DMS114 treated with DMSO at 0.1 percent for 48 hours (cell line): ENCODE measurements at regions not wholly inside any gene's neighbourhood (a gene's known extent, or its start where the extent isn't known, plus 50 kb on each side); places are given as distances from the start of the nearest gene placed in this dataset.
"Not testable (repeated sequence)": the region's sequence is repeated elsewhere in the genome, so short reads cannot be mapped to it uniquely, and the experiment has no call there.

ENCODE experiments used
- DNase-seq: peaks from one replicate; lab custom pipeline; 2025; ENCODE audit not compliant: unreplicated experiment; lab: John Stamatoyannopoulos, UW

DNA sequence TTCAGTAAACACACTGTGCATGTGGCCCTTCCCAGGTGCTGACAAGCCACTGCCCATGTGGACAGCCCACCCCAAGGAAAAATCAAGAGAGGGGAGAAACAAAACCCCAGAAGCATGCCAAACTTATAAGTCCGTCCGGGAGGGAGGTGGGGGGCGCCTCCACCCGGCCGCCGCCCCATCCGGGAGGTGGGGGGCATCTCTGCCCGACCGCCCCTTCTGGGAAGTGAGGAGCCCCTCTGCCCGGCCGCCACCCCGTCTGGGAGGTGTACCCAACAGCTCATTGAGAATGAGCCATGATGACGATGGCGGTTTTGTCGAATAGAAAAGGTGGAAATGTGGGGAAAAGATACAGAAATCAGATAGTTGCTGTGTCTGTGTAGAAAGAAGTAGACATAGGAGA is 53.8 kb upstream of the C2CD4B start:
- no peak for DNase-seq

DNA sequence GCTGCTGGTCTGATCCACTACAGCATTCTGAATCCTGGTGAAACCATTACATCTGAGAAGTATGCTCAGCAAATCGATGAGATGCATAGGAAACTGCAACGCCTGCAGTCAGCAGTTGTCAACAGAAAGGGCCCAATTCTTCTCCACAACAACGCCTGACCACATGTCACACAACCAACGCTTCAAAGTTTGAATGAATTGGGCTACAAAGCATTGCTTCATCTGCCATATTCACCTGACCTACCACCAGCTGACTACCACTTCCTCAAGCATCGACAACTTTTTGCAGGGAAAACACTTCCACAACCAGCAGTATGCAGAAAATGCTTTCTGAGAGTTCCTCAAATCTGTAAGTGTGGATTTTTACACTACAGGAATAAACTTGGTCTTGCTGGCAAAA is 54.7 kb upstream of the C2CD4B start:
- DNase-seq: no peak

DNA sequence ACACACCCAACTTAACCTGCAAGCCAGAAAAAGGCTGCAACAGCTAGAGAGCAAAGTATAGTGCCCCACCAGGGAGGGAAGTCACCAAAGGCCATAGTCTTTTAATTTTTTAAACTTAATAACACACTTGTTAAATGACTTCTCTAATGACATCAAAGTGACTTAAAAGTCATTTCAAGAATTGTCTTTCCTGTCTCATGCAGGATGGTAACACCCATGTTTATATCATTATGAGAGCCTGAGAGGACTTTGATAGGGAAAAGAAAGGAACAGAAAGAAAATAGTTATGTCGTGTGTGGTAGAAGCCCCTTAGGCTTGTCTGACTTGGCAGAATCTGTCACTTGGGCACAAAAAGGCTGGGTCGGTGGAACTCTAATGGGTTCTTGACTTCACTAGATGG is 57.9 kb upstream of the C2CD4B start:
- DNase-seq: no peak

DNA sequence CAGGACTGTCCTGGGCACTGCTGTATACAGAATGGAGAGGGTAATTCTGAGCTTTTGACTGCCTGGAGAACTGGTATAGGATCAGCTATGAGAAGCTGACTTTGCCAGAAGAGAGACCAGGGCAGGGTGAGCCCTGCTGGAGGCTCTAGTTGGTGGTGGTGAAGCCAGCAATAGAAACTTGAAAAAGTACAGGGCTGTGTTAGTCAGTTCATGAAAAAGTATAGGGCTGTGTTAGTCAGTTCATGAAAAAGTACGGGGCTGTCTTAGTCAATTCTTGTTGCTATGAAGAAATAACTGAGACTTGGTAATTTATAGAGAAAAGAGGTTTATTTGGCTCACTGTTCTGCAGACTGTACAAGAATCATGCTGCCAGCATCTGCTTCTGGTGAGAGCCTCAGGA is 63.5 kb upstream of the C2CD4B start:
- no peak for DNase-seq

DNA sequence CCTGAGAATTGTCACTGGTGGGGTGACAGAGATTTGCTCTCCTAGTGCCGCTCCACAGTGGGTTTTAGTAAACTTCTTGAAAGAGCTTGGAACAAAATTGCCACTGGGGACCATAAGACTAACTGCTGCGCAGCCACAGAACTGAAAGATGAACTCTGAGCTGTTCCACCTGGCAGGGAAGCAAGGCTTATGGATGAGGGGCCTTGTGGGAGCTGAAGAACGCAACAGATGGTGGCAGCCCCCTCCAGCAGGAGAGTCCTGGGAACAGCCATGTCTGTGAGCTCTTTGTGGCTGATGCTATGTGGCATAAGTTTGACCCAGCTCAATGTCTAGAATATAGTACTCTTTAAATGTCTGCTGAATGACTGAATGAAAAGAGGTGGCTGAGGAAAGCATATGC is 66.8 kb upstream of the C2CD4B start:
- no peak for DNase-seq

DNA sequence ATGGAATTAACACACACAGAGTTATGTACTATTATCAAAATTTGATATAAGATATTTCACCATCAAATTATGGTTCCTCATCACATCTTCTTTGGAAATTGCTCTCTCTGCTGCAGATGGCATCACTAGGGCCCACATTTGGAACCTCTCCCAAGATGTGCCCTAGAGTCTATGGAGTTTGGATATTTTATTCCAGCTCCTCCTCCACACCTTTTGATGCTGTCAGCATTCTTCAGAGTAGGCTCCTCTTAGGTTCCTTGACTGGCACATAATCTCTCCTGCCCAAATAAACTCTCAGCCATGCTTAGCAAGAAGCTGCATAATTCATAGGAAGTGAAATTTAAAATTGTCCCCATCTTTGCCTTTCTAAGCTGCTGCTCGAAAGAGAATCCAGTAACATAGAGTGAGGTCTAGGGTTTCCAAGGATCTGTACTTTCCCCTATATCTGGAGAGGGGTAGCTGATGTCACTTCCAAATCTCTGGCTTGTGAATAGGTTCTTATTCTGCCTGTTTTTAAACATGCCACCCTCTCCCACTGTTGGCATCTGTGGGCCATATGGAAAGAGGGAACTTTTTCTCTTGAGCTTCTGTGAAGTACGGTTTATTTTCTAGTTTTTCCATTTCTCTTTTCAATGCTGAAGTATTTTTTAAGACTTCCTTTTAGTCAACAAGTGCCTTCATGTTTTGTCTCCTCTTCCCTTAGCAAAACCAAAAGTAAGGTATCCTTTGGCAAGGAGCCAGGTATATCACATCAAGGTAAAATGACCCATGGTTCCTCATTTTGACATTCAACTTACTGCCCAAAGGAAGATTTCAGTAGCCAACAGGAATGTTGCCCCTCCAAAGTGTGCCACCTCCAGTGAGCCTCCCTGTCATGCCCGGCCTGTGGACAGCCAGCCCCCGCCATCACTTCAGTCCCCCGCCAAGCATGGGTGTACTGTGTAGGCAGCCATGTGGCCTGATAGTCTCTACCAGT is 75.3 kb upstream of the C2CD4B start:
- DNase-seq: no peak

DNA sequence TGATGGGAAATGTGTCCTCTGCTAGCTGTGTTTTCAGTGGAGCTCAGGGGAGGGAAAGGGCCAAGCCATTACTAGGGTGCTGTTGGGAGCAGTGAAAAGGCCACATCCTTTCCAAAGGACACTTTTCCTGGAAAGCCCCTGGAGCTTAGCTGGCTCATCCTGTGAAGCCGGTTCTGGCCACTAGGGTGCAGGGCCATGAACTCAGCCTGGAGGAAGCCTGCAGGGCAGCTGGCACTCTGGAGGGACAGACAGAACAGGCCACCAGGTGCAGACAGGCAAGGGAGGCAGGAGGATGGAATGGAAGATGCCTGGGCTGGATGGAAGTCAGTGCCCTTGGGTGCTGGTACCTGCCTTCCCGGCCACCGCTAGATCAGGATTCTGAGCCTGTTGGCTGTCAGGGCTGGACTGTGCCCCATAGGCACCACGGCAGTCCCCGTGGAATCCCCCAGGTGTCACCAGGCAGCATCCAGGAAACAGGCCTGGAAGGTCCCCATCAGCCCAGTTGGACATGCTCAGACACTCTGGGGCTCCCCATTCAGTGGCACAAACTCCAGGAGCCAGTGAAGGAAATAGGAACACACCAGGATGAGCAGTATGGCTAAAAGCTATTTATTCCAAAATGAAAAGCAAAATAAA is 76.2 kb upstream of the C2CD4B start:
- DNase-seq: no peak

DNA sequence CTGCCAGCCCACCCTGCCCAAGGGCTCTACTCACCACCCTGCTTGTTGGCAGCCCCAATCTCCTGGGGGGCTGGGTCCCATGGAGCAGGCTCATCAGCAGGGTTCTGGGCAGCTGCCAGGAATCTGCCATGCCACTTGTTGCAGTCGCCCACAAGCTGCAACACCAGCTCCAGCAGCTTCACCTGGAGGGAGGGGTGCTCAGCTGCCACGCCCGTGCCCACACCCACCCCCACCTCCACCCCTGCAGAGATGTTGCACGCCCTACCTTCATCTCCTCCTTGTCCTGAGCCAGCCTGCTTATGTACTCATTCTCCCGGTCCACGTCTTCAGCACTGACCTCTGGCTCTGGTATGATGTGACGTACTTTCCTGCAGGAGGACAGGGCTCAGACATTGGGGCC is 77.9 kb upstream of the C2CD4B start:
- no peak for DNase-seq

DNA sequence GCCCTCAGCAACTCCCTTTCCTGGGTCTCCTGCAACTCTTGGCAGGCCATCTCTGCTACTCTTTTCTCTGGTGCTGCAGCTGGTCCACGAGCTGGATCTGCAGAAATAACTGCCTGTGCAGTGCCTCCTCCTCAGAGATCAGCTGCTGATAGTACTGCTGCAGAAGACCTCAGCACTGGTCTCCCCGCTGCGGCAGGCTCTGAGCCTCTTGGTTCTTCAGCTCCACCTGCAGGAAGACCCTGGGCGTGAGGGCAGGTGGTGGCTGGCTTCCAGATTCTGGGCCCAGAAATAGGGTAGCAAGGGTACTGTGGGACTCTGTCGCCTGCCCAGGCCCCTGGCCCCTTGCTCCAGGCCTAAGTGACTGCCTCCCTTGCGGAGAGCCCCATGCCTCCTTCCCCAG is 79.7 kb upstream of the C2CD4B start:
- DNase-seq: no peak

DNA sequence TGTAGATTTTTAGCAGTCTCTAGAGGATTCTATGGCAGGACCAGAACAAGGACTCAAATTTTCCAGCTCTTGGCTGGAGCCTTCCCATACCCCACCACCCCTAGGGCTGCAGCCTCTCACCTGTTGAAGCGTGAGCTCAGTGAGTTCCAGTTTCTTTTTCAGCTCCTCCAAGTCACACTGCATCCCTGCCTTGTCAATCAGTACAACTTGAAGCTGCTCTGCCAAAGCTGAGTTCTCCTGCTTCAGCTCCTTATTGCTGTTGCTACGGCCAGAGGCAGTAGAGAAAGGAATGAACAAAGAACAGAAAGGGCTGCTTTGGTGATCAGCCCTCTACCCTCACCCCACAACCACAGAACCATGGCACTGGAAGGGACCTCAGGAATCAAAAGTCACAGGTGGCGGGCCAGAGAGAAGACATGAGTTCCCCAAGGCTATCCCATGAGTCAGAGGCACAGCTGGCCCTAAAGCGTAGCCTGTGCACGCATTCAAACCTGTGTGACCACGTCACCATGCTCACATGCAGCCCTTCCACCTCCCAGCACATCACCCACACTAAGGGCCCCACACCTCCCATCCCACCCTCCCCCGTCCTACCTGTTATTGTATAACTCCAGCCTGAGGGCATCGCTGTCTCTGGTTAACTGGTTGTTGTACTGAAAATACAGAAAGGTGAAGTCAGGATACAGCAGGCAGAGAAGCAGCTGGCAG is 83.3 kb upstream of the C2CD4B start:
- no peak for DNase-seq

DNA sequence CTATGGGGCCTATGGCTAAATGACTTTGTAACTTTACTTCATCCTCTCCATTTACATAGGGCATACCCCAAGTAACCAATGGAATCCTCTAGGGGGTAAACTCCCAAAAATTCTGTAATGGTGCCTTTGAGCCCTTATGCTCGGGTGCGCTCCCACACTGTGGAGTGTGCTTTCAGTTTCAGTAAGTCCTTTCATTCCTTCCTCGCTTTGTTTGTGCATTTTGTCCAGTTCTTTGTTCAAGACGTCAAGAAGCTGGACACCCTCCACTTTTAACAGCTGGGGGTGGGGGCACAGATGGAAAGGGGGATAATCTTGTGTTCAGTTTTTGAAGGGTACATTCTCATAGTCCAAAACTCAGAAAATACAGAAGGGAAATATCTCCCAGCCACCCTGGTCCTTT is 84.4 kb upstream of the C2CD4B start:
- DNase-seq: no peak

DNA sequence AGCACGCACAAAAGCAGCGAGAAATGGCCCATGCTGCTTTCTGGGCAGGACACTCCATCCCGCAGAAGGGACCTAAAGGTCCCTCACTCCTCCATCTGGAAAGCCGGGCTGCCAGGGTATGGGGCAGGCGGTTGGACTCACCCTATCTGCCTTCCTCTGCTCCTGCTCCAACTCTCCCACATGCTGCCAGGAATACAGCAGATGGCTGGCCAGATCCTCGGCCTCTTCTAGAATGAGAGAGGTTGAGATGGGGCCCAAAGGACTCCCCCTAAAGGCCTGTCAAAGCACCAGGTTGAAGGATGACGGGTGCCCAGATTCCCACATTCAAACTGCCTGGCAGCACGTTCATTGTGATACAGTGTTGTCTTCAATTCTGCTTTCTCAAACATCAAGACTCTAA is 85.1 kb upstream of the C2CD4B start:
- DNase-seq: no peak

DNA sequence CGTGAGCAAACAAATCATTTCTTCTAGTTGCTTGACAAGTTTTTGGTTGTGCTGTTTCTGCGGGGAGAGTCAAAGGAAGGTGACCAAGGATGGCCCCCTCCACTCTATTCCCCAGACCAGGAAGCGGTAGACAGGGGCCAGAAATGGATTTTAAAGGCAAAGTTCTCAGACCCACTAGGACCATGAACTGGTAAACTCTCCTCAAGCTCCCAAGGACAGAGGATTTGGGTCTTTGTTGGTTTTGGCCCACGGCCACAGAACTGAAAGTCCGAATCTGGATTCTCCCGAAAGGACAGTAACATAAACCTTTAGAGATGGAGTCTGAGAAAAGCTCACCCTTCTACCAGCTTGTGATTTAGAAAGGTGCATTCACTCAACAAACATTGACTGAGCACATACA is 85.9 kb upstream of the C2CD4B start:
- no peak for DNase-seq

DNA sequence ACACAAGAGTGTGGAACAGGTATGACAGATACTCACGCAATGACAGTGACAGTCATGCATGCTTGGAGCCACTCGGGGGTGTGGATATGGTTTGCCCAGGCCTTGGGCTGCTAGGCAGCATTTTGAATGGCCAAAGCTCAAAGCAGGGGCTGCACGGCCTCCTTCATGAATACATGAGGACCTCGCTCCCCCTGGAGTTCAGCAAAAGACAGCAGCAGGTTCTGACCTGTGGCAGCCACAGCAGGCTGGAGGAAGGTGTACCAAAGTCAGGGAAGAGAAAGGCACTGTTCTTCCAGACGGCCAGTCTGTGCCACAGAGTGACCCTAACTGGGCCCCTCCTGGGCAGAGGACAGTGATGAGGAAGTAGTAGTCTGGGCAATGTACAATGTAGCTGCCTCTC is 88.2 kb upstream of the C2CD4B start:
- DNase-seq: no peak

DNA sequence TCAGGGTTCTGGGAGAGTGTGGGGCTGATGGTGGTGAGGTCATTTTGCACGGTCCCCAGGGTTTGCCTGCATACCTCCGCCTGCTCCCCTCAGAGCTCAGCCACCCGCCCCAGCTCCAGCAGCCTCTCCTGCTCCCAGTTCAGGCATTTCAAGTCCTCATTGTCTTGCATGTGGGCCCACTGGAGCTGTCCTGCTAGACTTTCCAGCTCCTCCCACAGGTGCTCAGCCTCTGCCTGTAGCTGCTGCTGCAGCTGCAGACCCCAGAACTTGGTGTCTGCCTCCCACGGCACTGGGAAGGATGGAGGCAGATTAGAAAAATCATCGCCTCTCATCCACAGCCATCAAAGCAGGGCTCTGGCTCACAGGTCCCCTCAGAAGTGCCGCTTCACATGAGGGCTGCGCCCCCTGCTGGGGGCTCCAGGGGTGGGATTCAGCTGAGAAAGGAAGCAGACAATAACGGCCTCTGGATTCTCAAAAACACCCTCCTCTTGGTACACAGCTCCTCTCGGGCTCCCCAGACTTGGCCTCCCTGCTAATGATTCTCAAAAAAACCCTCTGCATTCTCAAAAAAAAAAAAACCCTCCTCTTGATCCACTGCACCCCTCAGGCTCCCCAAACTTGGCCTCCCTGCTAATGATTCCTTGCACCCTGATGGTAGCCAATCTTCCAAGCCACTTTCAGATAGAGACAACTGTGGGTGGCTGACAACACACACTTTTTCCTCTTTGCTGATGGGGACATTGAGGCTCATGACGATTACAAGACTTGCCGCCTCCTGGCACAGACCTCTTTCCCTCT is 89.3 kb upstream of the C2CD4B start:
- peak; percentile 10 for DNase-seq

DNA sequence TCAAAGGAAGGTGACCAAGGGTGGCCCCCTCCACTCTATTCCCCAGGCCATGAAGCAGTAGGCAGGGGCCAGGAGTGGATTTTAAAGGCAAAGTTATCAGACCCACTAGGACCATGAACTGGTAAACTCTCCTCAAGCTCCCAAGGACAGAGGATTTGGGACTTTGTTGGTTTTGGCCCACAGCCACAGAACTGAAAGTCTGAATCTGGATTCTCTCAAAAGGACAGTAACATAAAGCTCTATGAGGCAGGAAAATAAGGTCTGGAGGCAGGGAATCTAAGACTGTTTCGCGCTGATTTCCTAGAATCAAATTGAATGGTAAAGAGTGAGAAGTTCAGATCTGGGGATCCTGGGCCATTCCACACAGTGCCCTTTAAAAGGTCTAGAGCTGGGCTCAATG is 91.3 kb upstream of the C2CD4B start:
- not testable (repeated sequence) for DNase-seq

DNA sequence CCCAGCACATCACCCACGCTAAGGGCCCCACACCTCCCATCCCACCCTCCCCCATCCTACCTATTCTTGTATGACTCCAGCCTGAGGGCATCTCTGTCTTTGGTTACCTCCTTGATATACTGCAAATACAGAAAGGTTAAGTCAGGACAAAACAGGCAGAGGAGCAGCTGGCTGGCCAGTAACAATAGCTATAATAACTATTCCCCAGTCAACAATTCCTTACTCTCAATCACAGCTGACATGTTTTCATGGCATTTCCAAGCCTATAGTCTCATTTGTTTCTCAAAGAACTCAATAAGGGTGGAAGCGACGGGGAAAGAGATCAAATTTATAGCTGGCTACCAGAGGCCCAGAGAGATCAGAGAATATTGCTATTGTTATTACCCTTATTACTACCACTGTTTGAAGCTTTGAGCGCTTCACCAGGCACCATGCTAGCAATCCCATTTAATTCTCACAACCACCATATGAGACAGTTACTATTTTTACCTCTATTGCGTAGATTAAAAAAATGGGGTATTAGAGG is 93.0 kb upstream of the C2CD4B start:
- DNase-seq: no peak

DNA sequence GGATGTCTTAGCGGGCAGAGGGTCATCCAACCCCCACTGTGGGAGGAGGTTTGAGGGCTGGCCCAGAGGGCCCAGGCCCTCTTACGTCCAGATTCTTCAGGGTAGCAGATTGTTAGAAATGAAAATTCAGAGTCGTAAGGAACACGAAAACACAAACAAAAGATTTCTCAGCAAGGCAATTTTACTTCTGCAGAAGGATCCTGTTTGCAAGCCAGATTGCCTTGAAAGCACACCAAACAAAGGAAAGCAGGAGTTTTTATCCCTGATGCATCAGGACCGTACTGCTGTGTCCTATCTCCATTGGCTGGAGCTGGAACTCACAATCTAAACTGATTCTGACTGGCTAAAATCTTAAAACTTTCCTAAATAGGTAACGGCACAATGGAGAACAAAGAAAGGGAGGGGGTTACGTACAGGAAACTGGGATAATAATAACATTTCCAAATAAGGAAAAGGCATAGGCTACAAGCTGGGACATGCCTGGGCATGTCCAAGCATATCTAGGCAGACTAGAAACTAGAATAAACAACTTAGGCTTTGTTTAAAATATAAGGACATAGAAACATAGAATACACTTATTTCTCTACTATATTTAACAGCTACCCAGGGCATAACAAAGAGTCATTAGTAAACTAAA is 97.3 kb upstream of the C2CD4B start:
- no peak for DNase-seq

DNA sequence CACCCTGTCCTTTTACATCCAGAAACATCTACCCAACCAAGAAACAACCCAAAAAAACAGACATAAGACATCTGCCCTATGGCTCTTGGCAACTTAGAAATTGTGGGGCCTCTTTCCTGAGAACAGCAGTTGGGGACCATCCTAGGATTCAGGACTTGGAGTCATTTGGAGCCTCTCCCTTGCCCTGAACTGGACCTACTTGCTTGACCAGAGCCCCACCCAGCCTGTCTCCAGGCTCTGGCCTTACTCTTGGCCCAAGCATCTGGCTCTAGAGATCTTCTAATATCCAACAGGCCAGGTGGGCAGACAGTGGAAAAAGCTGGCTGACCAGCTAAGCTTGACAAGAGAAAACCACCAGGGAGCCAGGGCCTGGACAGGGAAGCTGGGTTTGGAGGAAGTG is 99.1 kb upstream of the C2CD4B start:
- no peak for DNase-seq

DNA sequence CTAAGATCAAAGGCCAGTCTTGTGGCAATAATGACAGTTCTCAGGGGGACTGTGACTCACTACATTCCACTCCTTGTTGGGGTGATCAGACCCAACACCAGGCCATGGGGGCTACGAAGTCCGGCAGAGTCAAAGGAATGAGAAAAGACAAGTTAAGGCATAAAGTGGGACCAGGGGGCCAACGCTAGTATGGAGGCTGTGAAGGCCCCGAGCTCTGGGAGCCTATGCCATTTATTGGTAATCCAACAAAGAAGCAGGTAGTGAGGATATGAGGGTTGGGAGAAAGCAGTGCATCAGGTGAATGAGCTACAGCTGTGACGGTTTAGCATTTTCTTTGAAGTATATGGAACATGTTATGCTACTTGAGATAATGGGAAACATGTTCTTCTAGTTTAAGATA is 104.4 kb upstream of the C2CD4B start:
- no peak for DNase-seq
